ENCODE measurements at regions not wholly inside any gene's neighbourhood (a gene's known extent, or its start where the extent isn't known, plus 50 kb on each side); places are given as distances from the start of the nearest gene placed in this dataset.

GRCh38 chr6:105896821-105897095, 189.4 kb upstream of the PRDM1 start:
- H3K9me3 ChIP-seq (ENCODE audit: control insufficient read depth, insufficient read depth, low read length), result no peaks in the 10 kb centered on the region
- H3K36me3 ChIP-seq (ENCODE audit: control insufficient read depth, insufficient read depth, low read length), result no peaks in the 10 kb centered on the region
- H3K9ac ChIP-seq (ENCODE audit: low read depth, low read length), result no peak overlapping the region
- H3K4me1 ChIP-seq (ENCODE audit: control insufficient read depth, insufficient read depth, low read length), result no peaks in the 10 kb centered on the region
- no peak overlapping the region for H3K4me3 ChIP-seq (ENCODE audit: low read depth, low read length)
- H3K27me3 ChIP-seq (ENCODE audit: control insufficient read depth, insufficient read depth, low read length), result no peaks in the 10 kb centered on the region

GRCh38 chr6:105896052-105896820, 189.9 kb upstream of the PRDM1 start:
- H3K27me3 ChIP-seq (ENCODE audit: control insufficient read depth, insufficient read depth, low read length), result no peaks in the 10 kb centered on the region
- no peak overlapping the region for H3K4me3 ChIP-seq (ENCODE audit: low read depth, low read length)
- no peaks in the 10 kb centered on the region for H3K36me3 ChIP-seq (ENCODE audit: control insufficient read depth, insufficient read depth, low read length)
- H3K9me3 ChIP-seq (ENCODE audit: control insufficient read depth, insufficient read depth, low read length), result no peaks in the 10 kb centered on the region
- no peaks in the 10 kb centered on the region for H3K4me1 ChIP-seq (ENCODE audit: control insufficient read depth, insufficient read depth, low read length)
- H3K9ac ChIP-seq (ENCODE audit: low read depth, low read length), result no peak overlapping the region

GRCh38 chr6:105894556-105894955, 191.6 kb upstream of the PRDM1 start:
- Histone ChIP-seq H3K4me1 (ENCODE audit: control insufficient read depth, insufficient read depth, low read length) (no peaks in the 10 kb centered on the region), H3K4me3 (ENCODE audit: low read depth, low read length) (no peak overlapping the region), H3K36me3 (ENCODE audit: control insufficient read depth, insufficient read depth, low read length) (no peaks in the 10 kb centered on the region), H3K9ac (ENCODE audit: low read depth, low read length) (no peak overlapping the region), H3K9me3 (ENCODE audit: control insufficient read depth, insufficient read depth, low read length) (no peaks in the 10 kb centered on the region), H3K27me3 (ENCODE audit: control insufficient read depth, insufficient read depth, low read length) (no peaks in the 10 kb centered on the region)

- no peaks in the 10 kb centered on the region for H3K27me3 ChIP-seq (ENCODE audit: control insufficient read depth, insufficient read depth, low read length)
- H3K4me3 ChIP-seq (ENCODE audit: low read depth, low read length), result no peak overlapping the region
- no peak overlapping the region for H3K9ac ChIP-seq (ENCODE audit: low read depth, low read length)
- H3K36me3 ChIP-seq (ENCODE audit: control insufficient read depth, insufficient read depth, low read length), result no peaks in the 10 kb centered on the region
- no peaks in the 10 kb centered on the region for H3K9me3 ChIP-seq (ENCODE audit: control insufficient read depth, insufficient read depth, low read length)
- no peaks in the 10 kb centered on the region for H3K4me1 ChIP-seq (ENCODE audit: control insufficient read depth, insufficient read depth, low read length)
Measured at GRCh38 chr6:105893741-105894140, 192.4 kb upstream of the PRDM1 start.

- no peaks in the 10 kb centered on the region for H3K27me3 ChIP-seq (ENCODE audit: control insufficient read depth, insufficient read depth, low read length)
- H3K9ac ChIP-seq (ENCODE audit: low read depth, low read length), result no peak overlapping the region
- no peak overlapping the region for H3K4me3 ChIP-seq (ENCODE audit: low read depth, low read length)
- H3K36me3 ChIP-seq (ENCODE audit: control insufficient read depth, insufficient read depth, low read length), result no peaks in the 10 kb centered on the region
- H3K4me1 ChIP-seq (ENCODE audit: control insufficient read depth, insufficient read depth, low read length), result no peaks in the 10 kb centered on the region
- H3K9me3 ChIP-seq (ENCODE audit: control insufficient read depth, insufficient read depth, low read length), result no peaks in the 10 kb centered on the region
Measured at GRCh38 chr6:105892577-105893262, 193.4 kb upstream of the PRDM1 start.

- Histone ChIP-seq H3K27me3 (ENCODE audit: control insufficient read depth, insufficient read depth, low read length) (no peaks in the 10 kb centered on the region), H3K4me3 (ENCODE audit: low read depth, low read length) (no peak overlapping the region), H3K9me3 (ENCODE audit: control insufficient read depth, insufficient read depth, low read length) (no peaks in the 10 kb centered on the region), H3K9ac (ENCODE audit: low read depth, low read length) (no peak overlapping the region), H3K4me1 (ENCODE audit: control insufficient read depth, insufficient read depth, low read length) (peaks cover 7% of the 10 kb centered on the region), H3K36me3 (ENCODE audit: control insufficient read depth, insufficient read depth, low read length) (no peaks in the 10 kb centered on the region)
Measured at GRCh38 chr6:105890521-105891244, 195.5 kb upstream of the PRDM1 start.

GRCh38 chr6:105889902-105890301, 196.2 kb upstream of the PRDM1 start:
- no peaks in the 10 kb centered on the region for H3K27me3 ChIP-seq (ENCODE audit: control insufficient read depth, insufficient read depth, low read length)
- H3K4me1 ChIP-seq (ENCODE audit: control insufficient read depth, insufficient read depth, low read length), result peaks cover 7% of the 10 kb centered on the region
- H3K9me3 ChIP-seq (ENCODE audit: control insufficient read depth, insufficient read depth, low read length), result no peaks in the 10 kb centered on the region
- no peak overlapping the region for H3K4me3 ChIP-seq (ENCODE audit: low read depth, low read length)
- H3K9ac ChIP-seq (ENCODE audit: low read depth, low read length), result no peak overlapping the region
- H3K36me3 ChIP-seq (ENCODE audit: control insufficient read depth, insufficient read depth, low read length), result no peaks in the 10 kb centered on the region

GRCh38 chr6:105886814-105887544, 199.2 kb upstream of the PRDM1 start:
- Histone ChIP-seq H3K36me3 (ENCODE audit: control insufficient read depth, insufficient read depth, low read length) (no peaks in the 10 kb centered on the region), H3K9ac (ENCODE audit: low read depth, low read length) (no peak overlapping the region), H3K4me3 (ENCODE audit: low read depth, low read length) (no peak overlapping the region), H3K9me3 (ENCODE audit: control insufficient read depth, insufficient read depth, low read length) (no peaks in the 10 kb centered on the region), H3K4me1 (ENCODE audit: control insufficient read depth, insufficient read depth, low read length) (peaks cover 7% of the 10 kb centered on the region), H3K27me3 (ENCODE audit: control insufficient read depth, insufficient read depth, low read length) (no peaks in the 10 kb centered on the region)

GRCh38 chr6:105886066-105886813, 199.9 kb upstream of the PRDM1 start:
- no peak overlapping the region for H3K9ac ChIP-seq (ENCODE audit: low read depth, low read length)
- H3K36me3 ChIP-seq (ENCODE audit: control insufficient read depth, insufficient read depth, low read length), result no peaks in the 10 kb centered on the region
- H3K4me1 ChIP-seq (ENCODE audit: control insufficient read depth, insufficient read depth, low read length), result peaks cover 7% of the 10 kb centered on the region
- H3K4me3 ChIP-seq (ENCODE audit: low read depth, low read length), result no peak overlapping the region
- no peaks in the 10 kb centered on the region for H3K27me3 ChIP-seq (ENCODE audit: control insufficient read depth, insufficient read depth, low read length)
- no peaks in the 10 kb centered on the region for H3K9me3 ChIP-seq (ENCODE audit: control insufficient read depth, insufficient read depth, low read length)

GRCh38 chr6:105884426-105884825, 201.7 kb upstream of the PRDM1 start:
- no peak overlapping the region for H3K4me3 ChIP-seq (ENCODE audit: low read depth, low read length)
- no peak overlapping the region for H3K9ac ChIP-seq (ENCODE audit: low read depth, low read length)
- H3K9me3 ChIP-seq (ENCODE audit: control insufficient read depth, insufficient read depth, low read length), result no peaks in the 10 kb centered on the region
- no peaks in the 10 kb centered on the region for H3K27me3 ChIP-seq (ENCODE audit: control insufficient read depth, insufficient read depth, low read length)
- H3K36me3 ChIP-seq (ENCODE audit: control insufficient read depth, insufficient read depth, low read length), result no peaks in the 10 kb centered on the region
- peaks cover 7% of the 10 kb centered on the region for H3K4me1 ChIP-seq (ENCODE audit: control insufficient read depth, insufficient read depth, low read length)

- Histone ChIP-seq H3K9me3 (ENCODE audit: control insufficient read depth, insufficient read depth, low read length) (no peaks in the 10 kb centered on the region), H3K4me3 (ENCODE audit: low read depth, low read length) (no peak overlapping the region), H3K36me3 (ENCODE audit: control insufficient read depth, insufficient read depth, low read length) (no peaks in the 10 kb centered on the region), H3K4me1 (ENCODE audit: control insufficient read depth, insufficient read depth, low read length) (peaks cover 7% of the 10 kb centered on the region), H3K9ac (ENCODE audit: low read depth, low read length) (no peak overlapping the region), H3K27me3 (ENCODE audit: control insufficient read depth, insufficient read depth, low read length) (no peaks in the 10 kb centered on the region)
Measured at GRCh38 chr6:105884011-105884410, 202.1 kb upstream of the PRDM1 start.

Measured in iPS-15b (cell line).